Activated CD8-positive, alpha-beta T cell treated with anti-CD3 and anti-CD28 coated beads for 36 hours (primary cell): ENCODE measurements at regions not wholly inside any gene's neighbourhood (a gene's known extent, or its start where the extent isn't known, plus 50 kb on each side); places are given as distances from the start of the nearest gene placed in this dataset.

ENCODE experiments used
- ATAC-seq: fragments of 200-7000 bp; cut with Tn5 transposase; one replicate; pipeline ENCODE4 v1.10.0; 2021; ENCODE audit warnings: mild to moderate bottlenecking, moderate library complexity
- CTCF ChIA-PET: fragments of 350-600 bp; sonication (Branson Sonifier 250); formaldehyde crosslinking; loops from one replicate; lab custom pipeline; 2021; ENCODE audit warnings: antibody characterized with exemption; lab: Charles Lee
- POLR2A ChIA-PET: fragments of 350-600 bp; sonication (Branson Sonifier 250); formaldehyde crosslinking; loops from one replicate; lab custom pipeline; 2021; ENCODE audit warnings: antibody characterized with exemption; lab: Charles Lee
- DNase-seq: peaks from one replicate; pipeline ENCODE4 v3.0.0-alpha.2; 2020
- H3K27ac Mint-ChIP-seq: one replicate; pipeline ENCODE4 v1.8.0; 2021; ENCODE audit warnings: mild to moderate bottlenecking, mixed read lengths
- H3K27me3 Mint-ChIP-seq: one replicate; pipeline ENCODE4 v1.8.0; 2021; ENCODE audit warnings: mixed read lengths
- H3K36me3 Mint-ChIP-seq: one replicate; pipeline ENCODE4 v1.8.0; 2021; ENCODE audit warnings: low read depth, mixed read lengths
- H3K4me1 Mint-ChIP-seq: one replicate; pipeline ENCODE4 v1.8.0; 2021; ENCODE audit warnings: low read depth, mixed read lengths
- H3K4me3 Mint-ChIP-seq: one replicate; pipeline ENCODE4 v1.8.0; 2021; ENCODE audit warnings: mild to moderate bottlenecking, moderate library complexity, mixed read lengths
- H3K9me3 Mint-ChIP-seq: one replicate; pipeline ENCODE4 v1.8.0; 2021; ENCODE audit warnings: mixed read lengths
- CTCF ChIP-seq: fragments of 200-600 bp; IDR thresholded peaks from one replicate; pipeline ENCODE4 v1.8.0; 2022; ENCODE audit warnings: antibody characterized with exemption, mild to moderate bottlenecking
- intact Hi-C: fragments of 100-400 bp; cut with micrococcal nuclease; formaldehyde crosslinking; loops from one replicate; pipeline ENCODE4 v1.10.0; 2022

- peaks cover 8% of the 10 kb centered on the region for H3K9me3 Mint-ChIP-seq
- ATAC-seq (no peak), DNase-seq (no peak)
- H3K27ac Mint-ChIP-seq: no peak overlapping the region
- H3K4me1 Mint-ChIP-seq: no peaks in the 10 kb centered on the region
- no peaks in the 10 kb centered on the region for H3K27me3 Mint-ChIP-seq
- intact Hi-C loops: no loop called here
- no peak for TF ChIP-seq CTCF
- CTCF ChIA-PET: no interaction called here
- POLR2A ChIA-PET: no interaction called here
- H3K4me3 Mint-ChIP-seq: no peak overlapping the region
- H3K36me3 Mint-ChIP-seq: no peaks in the 10 kb centered on the region
Measured at GRCh38 chr4:178611062-178611461, 1168.8 kb upstream of the AGA start.

DNA sequence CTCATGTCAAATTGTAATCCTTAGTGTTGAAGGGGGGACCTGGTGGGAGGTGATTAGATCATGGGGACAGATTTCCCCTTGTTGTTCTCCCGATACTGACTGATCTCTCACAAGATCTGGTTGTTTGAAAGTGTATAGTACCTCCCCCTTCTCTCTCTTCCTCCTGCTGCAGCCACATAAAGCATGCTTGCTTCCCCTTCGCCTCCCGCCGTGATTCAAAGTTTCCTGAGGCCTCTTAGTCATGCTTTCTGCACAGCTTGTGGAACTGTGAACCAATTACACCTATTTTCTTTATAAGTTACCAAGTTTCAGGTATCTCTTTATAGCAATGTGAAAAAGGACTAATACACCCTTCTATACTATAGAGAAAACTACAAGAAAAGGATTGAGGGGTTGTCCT, 1170.5 kb upstream of the AGA start:
- intact Hi-C loops: no loop called here
- Mint-ChIP-seq H3K27ac (no peak overlapping the region), H3K9me3 (peaks cover 6% of the 10 kb centered on the region), H3K4me3 (no peak overlapping the region), H3K4me1 (no peaks in the 10 kb centered on the region), H3K27me3 (no peaks in the 10 kb centered on the region), H3K36me3 (no peaks in the 10 kb centered on the region)
- ChIA-PET POLR2A (no interaction called here), CTCF (no interaction called here)
- DNase-seq (peak; percentile 20), ATAC-seq (peak; percentile 42)
- no peak for TF ChIP-seq CTCF

GRCh38 chr4:178632415-178632814, 1190.2 kb upstream of the AGA start:
- Mint-ChIP-seq H3K4me3 (no peak overlapping the region), H3K27me3 (no peaks in the 10 kb centered on the region), H3K36me3 (no peaks in the 10 kb centered on the region), H3K4me1 (no peaks in the 10 kb centered on the region), H3K9me3 (peaks cover 2% of the 10 kb centered on the region), H3K27ac (no peak overlapping the region)
- no peak for TF ChIP-seq CTCF
- CTCF ChIA-PET: no interaction called here
- DNase-seq: no peak
- ATAC-seq: no peak
- intact Hi-C loops: no loop called here
- POLR2A ChIA-PET: no interaction called here

- Mint-ChIP-seq H3K4me3 (no peak overlapping the region), H3K27ac (no peak overlapping the region), H3K27me3 (no peaks in the 10 kb centered on the region), H3K9me3 (peaks cover 1% of the 10 kb centered on the region), H3K4me1 (no peaks in the 10 kb centered on the region), H3K36me3 (no peaks in the 10 kb centered on the region)
- intact Hi-C loops: no loop called here
- ATAC-seq (no peak), DNase-seq (no peak)
- ChIA-PET POLR2A (no interaction called here), CTCF (no interaction called here)
- no peak for TF ChIP-seq CTCF
Measured at GRCh38 chr4:178633263-178633662, 1191.0 kb upstream of the AGA start.

DNA sequence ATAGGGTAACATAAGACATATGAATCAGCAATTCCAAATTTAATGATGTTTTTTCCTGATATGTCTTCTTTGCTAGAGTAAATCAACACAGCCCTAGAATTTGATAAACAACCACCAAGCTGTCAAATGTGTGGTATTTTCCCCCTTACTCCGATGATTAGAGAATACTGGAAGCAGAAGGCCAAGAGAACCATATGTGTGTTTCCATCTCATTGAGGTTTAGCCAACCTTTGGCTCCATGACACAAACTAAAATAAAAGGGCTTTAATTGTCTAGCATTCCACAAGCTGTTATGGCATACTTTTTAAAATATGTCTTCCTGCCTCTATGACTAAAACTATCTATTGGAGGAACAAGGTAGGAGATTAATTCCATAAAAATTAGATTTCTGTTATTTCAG, 1222.4 kb upstream of the AGA start:
- CTCF ChIA-PET: no interaction called here
- Mint-ChIP-seq H3K9me3 (no peaks in the 10 kb centered on the region), H3K36me3 (no peaks in the 10 kb centered on the region), H3K4me3 (no peak overlapping the region), H3K27ac (no peak overlapping the region), H3K27me3 (no peaks in the 10 kb centered on the region), H3K4me1 (no peaks in the 10 kb centered on the region)
- no peak for TF ChIP-seq CTCF
- intact Hi-C loops: no loop called here
- DNase-seq (no peak), ATAC-seq (no peak)
- POLR2A ChIA-PET: no interaction called here
